Fibroblast of lung (primary cell): ENCODE measurements at regions not wholly inside any gene's neighbourhood (a gene's known extent, or its start where the extent isn't known, plus 50 kb on each side); places are given as distances from the start of the nearest gene placed in this dataset.

Source experiments
- DNase-seq, 2 donors: peaks; one replicate each; pipeline versions ENCODE4 v3.0.0 to v3.0.0-alpha.2; 2010; ENCODE audit warnings: low read depth in 2 of 2
- H2AFZ ChIP-seq: 2 replicates; pipeline ENCODE4 v1.5.1; 2012; ENCODE audit warnings: low read length, control low read depth, inconsistent platforms
- H3K27ac ChIP-seq: 2 replicates; pipeline ENCODE4 v1.5.1; 2011; ENCODE audit warnings: low read length, control low read depth; ENCODE audit not compliant: insufficient read depth
- H3K27me3 ChIP-seq: 2 replicates; pipeline ENCODE4 v1.5.1; 2011; ENCODE audit warnings: mild to moderate bottlenecking, low read length; ENCODE audit not compliant: control insufficient read depth, insufficient read depth
- H3K36me3 ChIP-seq: 2 replicates; pipeline ENCODE4 v1.5.1; 2011; ENCODE audit warnings: low read length; ENCODE audit not compliant: control insufficient read depth, insufficient read depth
- H3K4me1 ChIP-seq: 2 replicates; pipeline ENCODE4 v1.5.1; 2011; ENCODE audit warnings: low read length; ENCODE audit not compliant: control insufficient read depth, insufficient read depth; ENCODE audit errors: extremely low read depth
- H3K4me2 ChIP-seq: 2 replicates; pipeline ENCODE4 v1.5.1; 2011; ENCODE audit warnings: low read length, control low read depth; ENCODE audit not compliant: insufficient read depth; ENCODE audit errors: extremely low read depth
- H3K4me3 ChIP-seq, 4 experiments: fragments of 200-600 bp in 1 of 4; sonication (generic) in 1 of 4; replicated peaks in 1 of 4; 2 replicates each; pipeline ENCODE4 v1.5.1; 2011 to 2016; ENCODE audit warnings: low read length in 4 of 4, low read depth in 3 of 4, mild to moderate bottlenecking in 3 of 4, control low read depth in 2 of 4, inconsistent platforms in 1 of 4, mixed read lengths in 1 of 4; ENCODE audit not compliant: insufficient read depth in 1 of 4; ENCODE audit errors: control extremely low read depth in 1 of 4
- H3K79me2 ChIP-seq: 2 replicates; pipeline ENCODE4 v1.5.1; 2012; ENCODE audit warnings: mild to moderate bottlenecking, low read length, inconsistent platforms; ENCODE audit not compliant: control insufficient read depth, insufficient read depth
- H3K9ac ChIP-seq: 2 replicates; pipeline ENCODE4 v1.5.1; 2011; ENCODE audit warnings: mild to moderate bottlenecking, low read length, control low read depth; ENCODE audit not compliant: insufficient read depth
- H3K9me3 ChIP-seq: 2 replicates; pipeline ENCODE4 v1.5.1; 2012; ENCODE audit warnings: low read depth, low read length; ENCODE audit not compliant: control insufficient read depth, insufficient read depth
- H4K20me1 ChIP-seq: 2 replicates; pipeline ENCODE4 v1.5.1; 2011; ENCODE audit warnings: low read length; ENCODE audit not compliant: control insufficient read depth, insufficient read depth; ENCODE audit errors: extremely low read depth
- CTCF ChIP-seq, 2 donors: IDR thresholded peaks in 1 of 2; conservative IDR thresholded peaks in 1 of 2; 1 replicate in 1 of 2; 2 replicates in 1 of 2; pipeline ENCODE4 v1.5.1; 2011 to 2012; ENCODE audit warnings: low read length in 2 of 2, control low read depth in 1 of 2, inconsistent platforms in 1 of 2, low read depth in 1 of 2, mild to moderate bottlenecking in 1 of 2
- EZH2 ChIP-seq: IDR thresholded peaks from 2 replicates; pipeline ENCODE4 v1.5.1; 2012; ENCODE audit warnings: low read length, control low read depth, mild to moderate bottlenecking; ENCODE audit errors: missing control alignments

- TF ChIP-seq EZH2 (no peak), CTCF (conservative IDR thresholded peaks at IDR 0.05 in 1 of 2, IDR thresholded peaks at IDR 0.05 in 1 of 2; ENCODE audit: low read depth in 1 of 2, low read length in 2 of 2) (no peak)
- Histone ChIP-seq H3K4me2 (no peak overlapping the region), H3K4me1 (peaks cover 4% of the 10 kb centered on the region), H3K36me3 (no peaks in the 10 kb centered on the region), H3K79me2 (no peaks in the 10 kb centered on the region), H2AFZ (no peak overlapping the region), H3K9ac (no peak overlapping the region), H3K4me3 (no peak overlapping the region), H3K27me3 (no peaks in the 10 kb centered on the region), H3K27ac (no peak overlapping the region), H4K20me1 (no peaks in the 10 kb centered on the region), H3K9me3 (no peaks in the 10 kb centered on the region)
- DNase-seq = peak in 1 of 2 donors; percentile 69
These were observed 486.8 kb downstream of the GBE1 start for GRCh38 chr3:81274671-81275070.

GRCh38 chr3:81270603-81271379 lies 490.7 kb downstream of the GBE1 start:
- Histone ChIP-seq H3K27me3 (no peaks in the 10 kb centered on the region), H3K4me2 (no peak overlapping the region), H3K4me1 (no peaks in the 10 kb centered on the region), H3K4me3 (no peak overlapping the region), H3K9me3 (no peaks in the 10 kb centered on the region), H2AFZ (no peak overlapping the region), H3K27ac (no peak overlapping the region), H3K36me3 (no peaks in the 10 kb centered on the region), H4K20me1 (no peaks in the 10 kb centered on the region), H3K79me2 (no peaks in the 10 kb centered on the region), H3K9ac (no peak overlapping the region)
- TF ChIP-seq CTCF (conservative IDR thresholded peaks at IDR 0.05 in 1 of 2, IDR thresholded peaks at IDR 0.05 in 1 of 2; ENCODE audit: low read depth in 1 of 2, low read length in 2 of 2) = no peak
- DNase-seq = no peak

- Histone ChIP-seq H3K27ac (no peak overlapping the region), H3K4me1 (no peaks in the 10 kb centered on the region), H2AFZ (no peak overlapping the region), H3K79me2 (no peaks in the 10 kb centered on the region), H4K20me1 (no peaks in the 10 kb centered on the region), H3K9me3 (no peaks in the 10 kb centered on the region), H3K36me3 (no peaks in the 10 kb centered on the region), H3K9ac (no peak overlapping the region), H3K27me3 (no peaks in the 10 kb centered on the region), H3K4me3 (no peak overlapping the region), H3K4me2 (no peak overlapping the region)
- DNase-seq = no peak
- TF ChIP-seq CTCF (conservative IDR thresholded peaks at IDR 0.05 in 1 of 2, IDR thresholded peaks at IDR 0.05 in 1 of 2; ENCODE audit: low read depth in 1 of 2, low read length in 2 of 2) (no peak), EZH2 (no peak)
These were observed 492.9 kb downstream of the GBE1 start for GRCh38 chr3:81268526-81268925.
